HG03520 (cell line): ENCODE measurements at regions not wholly inside any gene's neighbourhood (a gene's known extent, or its start where the extent isn't known, plus 50 kb on each side); places are given as distances from the start of the nearest gene placed in this dataset.
"Not testable (repeated sequence)": the region's sequence is repeated elsewhere in the genome, so short reads cannot be mapped to it uniquely, and the experiment has no call there.

Experiments used
- ATAC-seq: cut with Tn5 transposase; IDR thresholded peaks from one replicate; pipeline ENCODE4 v1.9.1; 2021; ENCODE audit warnings: mild to moderate bottlenecking, moderate library complexity; ENCODE audit not compliant: unreplicated experiment

DNA sequence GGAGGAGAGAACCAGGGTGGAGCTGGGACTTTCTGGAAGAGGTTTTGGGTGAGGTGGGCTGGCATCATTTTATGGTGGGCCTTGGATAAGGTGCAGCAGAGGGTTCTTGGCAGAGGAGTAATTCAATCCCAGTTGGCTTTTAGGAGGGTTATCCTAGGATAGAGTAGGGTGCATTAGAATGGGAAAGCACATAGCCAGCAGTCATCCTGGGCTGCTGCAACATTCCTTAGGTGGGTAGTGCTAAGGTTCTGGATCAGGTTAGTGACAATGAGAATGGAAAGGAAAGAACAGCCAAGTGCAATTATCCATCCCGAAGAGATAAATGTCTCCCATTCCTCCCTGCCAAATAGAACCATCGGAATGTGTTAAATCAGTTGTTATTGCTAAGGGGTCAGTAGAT, 157.3 kb upstream of the SPRED2 start:
- no peak for ATAC-seq

DNA sequence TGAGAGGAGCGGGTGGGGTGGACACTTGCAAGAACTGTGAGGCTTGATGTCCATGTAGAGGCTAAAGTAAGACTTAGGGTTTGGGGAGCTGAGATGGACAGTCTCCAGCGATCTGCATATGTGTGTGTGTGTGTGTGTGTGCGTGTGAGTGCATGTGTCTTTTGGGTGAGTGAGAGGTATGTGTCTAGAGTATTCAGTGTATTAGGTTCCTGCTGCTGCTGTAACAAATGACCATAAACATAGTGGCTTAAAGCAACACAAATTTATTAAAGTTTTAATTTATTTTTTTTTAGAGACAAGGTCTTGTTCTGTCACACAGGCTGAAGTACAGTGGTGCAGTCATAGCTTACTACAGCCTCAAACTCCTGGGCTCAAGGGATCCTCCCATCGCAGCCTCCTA, 155.4 kb upstream of the SPRED2 start:
- no peak for ATAC-seq

DNA sequence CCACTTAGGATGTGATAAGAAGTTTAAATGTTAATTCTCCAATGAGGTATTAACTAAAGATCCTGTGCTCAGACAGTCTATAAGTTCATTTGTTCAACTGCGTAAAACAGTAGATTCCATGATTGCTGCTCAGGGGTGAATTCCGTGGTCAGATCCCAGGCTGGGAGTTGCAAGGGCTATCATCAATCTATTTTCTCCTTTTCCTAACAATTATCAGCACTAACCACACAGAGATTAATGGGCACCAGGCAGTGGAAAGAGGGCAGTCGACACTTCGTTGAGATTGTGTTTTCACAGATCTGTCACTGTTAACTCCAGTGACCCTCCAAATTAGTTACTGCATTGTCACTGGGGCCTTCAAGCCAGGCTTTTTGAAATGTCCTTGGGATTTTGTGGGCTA, 154.1 kb upstream of the SPRED2 start:
- ATAC-seq: no peak

DNA sequence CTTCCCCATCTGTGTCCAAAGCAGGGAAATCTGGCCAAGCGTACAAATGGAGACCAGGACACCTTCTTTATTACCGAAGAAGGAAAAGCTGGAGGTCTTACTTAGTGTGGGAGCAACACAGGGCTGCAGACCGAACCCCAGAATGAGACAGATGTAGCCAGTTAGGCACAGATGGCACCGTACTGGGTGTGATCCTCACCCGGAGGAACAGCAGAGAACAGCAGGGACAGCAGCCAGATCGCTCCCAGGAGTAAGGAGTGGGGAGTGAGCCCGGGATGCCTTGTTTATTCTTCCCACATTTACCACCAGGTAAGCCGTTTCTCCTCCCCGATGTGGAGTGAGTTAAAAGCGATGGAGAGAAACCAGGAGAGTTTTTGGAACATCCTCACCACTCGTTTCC, 150.7 kb upstream of the SPRED2 start:
- no peak for ATAC-seq

DNA sequence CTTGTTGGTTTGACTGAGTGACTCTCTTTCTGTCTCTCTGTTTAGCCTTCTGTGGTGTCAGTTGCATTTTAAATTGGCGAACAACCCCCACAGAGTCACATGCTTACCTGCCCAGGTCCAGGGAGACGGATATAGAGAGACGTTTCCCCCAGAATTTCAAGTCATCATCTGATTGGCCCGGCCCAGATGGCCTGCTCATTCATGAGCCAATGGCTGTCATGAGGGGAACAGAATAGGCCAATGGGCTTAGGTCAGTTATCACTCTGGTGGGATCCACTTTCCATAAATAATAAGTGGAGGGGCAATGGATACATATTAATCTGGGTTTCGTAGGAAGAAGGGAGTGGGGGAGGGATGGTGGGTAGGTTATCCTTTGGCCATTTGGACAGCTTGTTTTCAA, 150.0 kb upstream of the SPRED2 start:
- no peak for ATAC-seq

DNA sequence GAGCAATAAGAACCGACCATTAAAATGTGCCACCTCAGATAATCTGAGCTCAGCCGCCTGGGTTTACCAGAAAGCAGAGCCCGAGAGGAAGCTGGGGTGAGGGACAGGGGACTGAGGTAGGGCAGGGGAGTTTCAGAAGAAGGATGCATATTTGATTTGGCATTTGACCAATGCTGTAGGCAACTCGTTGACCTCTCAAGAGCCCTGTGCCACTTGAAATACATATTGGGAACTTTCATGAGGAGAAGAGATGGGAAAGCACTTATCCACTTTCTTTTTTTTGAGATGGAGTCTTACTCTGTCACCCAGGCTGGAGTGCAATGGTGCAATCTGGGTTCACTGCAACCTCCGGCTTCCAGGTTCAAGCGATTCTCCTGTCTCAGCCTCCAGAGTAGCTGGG, 148.4 kb upstream of the SPRED2 start:
- ATAC-seq: no peak

DNA sequence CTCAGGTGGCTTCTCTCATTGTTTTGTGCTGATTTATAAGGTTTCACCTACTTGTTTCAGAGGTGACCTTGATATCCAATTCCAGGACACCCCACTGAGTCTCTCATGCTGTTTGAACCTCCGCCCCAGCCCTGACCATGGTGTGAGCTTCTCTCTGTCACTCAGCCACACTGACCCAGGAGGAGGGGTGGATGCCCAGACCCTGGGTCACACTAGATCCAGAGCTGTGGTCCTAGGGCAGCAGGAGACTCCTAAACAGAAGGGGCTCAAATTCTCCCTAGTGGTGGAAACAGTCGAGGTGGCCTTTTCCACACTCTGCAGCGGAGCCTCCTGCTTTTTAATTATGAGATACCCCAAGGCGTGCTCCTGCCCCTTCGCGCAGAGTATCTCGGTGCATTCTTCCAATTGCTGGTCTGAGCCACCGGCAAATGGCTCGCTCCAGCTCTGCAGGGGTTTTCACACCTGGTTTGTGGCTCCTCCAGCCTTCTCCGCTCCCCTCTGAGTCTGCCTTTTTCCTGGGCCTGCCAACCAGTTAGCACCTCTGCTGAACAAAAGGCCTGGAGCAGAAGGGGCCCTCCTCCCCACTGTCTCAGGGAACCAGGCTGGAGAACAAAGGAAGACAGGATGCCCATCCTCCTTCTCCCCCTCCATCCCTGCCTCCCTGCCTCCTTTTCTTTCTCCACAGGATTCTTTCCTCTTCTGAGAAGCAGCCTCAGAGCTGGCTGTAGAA, 147.3 kb upstream of the SPRED2 start:
- ATAC-seq: no peak

DNA sequence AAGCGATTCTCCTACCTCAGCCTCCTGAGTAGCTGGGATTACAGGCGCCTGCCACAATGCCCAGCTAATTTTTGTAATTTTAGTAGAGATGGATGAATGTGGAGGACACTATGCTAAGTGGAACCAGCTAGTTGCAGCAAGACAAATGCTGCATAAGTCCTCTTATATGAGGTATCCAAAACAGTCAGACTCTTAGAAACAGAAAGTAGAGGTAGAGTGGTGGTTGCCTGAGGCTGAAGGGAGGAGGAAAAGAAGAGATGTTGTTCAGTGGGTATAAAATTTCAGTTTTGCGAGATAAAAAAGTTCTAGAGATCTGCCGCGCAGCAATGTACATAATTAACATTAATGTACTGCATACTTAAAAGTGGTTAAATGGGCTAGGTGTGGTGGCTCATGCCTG, 145.3 kb upstream of the SPRED2 start:
- ATAC-seq: no peak

DNA sequence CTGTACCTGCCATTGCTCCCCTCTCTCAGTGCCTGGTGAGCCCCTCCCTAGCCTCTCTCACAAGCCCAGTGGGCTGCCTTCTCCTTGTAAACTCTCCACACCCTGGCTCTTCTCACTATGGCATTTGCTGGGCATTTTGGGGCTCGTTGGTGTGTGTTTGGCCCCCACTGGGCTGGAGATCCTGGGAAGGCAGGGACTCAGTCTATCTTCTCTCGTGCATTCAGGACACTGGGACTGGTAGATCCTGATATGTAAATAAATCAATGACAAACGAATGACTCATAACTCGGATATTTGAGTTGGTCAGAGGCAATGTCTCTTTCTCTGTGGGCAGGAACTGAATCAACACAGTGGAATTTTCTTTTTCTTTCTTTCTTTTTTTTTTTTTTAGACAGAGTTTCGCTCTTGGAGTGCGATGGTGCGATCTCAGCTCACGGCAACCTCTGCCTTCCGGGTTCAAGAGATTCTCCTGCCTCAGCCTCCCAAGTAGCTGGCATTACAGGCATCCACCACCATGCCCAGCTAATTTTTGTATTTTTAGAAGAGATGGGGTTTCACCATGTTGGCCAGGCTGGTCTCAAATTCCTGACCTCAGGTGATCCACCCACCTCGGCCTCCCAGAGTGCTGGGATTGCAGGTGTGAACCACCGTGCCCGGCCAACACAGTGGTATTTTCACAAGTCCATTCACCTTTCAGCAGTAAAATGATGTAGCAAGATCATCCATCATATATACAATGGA, 144.6 kb upstream of the SPRED2 start:
- ATAC-seq: no peak

DNA sequence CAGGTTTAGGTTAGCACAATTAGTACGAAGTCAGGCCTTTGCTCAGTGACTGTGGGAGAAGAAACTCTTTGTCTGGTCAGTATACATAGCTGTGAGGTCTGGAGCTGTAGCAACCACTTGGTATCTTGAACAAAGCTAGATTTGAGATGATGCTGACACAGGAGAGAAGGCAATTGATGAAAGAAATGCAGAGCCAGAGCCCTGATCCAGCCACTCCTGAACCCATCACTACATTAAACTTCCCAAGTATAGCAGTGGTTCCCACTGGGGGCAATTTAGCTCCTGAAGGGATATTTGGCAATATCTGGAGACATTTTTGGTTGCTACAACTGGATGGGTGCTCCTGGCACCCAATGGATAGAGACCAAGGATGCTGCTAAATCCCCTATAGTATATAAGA, 143.9 kb upstream of the SPRED2 start:
- ATAC-seq: no peak

DNA sequence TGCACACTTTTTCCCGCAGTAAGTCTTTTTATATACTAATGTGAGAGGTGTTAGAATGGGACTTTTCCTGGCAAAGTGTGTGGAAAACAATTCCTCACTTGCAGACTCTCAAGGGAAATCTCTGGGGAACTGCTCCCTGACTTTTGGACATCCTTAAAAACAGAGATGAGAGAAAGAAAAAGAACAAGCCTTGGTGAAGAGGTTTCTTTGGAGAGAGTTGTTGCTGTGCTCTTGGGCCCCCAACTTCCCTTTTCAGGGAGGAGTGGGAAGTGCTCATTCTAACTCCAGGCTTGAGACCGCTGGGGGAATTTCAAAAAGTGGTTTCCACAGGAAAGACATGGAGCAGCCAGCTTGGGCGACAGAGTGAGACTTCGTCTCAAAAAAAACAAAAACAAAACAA, 142.6 kb upstream of the SPRED2 start:
- no peak for ATAC-seq

DNA sequence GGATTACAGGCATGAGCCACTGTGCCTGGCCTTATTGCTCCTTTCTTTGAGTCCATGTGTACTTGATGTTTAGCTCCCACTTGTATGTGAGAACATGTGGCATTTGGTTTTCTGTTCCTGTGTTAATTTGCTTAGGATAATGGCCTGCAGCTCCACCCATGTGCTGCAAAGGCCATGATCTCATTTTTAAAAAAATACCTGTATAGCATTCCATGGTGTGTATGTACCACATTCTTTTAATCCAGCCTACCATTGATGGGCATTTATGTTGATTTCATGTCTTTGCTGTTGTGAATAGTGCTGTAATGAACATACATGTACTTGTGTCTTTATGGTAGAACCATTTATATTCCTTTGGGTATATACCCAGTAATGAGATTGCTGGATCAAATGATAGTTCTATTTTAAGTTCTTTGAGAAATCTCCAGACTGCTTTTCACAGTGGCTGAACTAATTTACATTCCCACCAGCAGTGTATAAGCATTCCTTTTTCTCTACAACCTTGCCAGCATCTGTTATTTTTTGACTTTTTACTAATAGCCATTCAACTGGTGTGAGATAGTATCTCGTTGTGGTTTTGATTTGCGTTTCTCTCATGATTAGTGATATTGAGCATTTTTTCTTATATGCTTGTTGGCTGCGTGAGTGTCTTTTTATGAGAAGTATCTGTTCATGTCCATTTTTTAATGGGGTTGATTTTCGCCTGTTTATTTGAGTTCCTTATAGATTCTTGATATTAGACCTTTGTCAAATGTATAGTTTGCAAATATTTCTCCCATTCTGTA, 136.4 kb upstream of the SPRED2 start:
- ATAC-seq: not testable (repeated sequence)

DNA sequence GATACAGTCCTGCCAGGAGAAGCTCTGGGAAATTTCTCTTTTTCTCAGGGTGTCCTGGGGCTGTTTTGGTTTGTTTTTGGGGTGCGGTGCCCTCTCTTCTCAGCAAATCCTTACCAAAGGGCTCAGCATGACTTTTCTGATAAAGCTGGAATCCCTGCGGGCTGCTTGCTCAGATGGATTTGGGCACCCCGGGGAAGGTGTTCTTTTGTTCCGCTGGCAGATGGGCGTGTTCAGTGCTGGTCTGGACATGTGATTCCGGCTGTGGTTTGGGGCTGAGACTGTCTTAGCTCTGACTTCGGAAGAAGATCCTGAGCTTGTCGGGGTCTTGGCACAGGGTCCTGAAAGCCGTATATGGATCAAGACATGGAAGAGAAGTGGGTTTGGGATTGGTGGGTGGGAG, 134.2 kb upstream of the SPRED2 start:
- no peak for ATAC-seq

DNA sequence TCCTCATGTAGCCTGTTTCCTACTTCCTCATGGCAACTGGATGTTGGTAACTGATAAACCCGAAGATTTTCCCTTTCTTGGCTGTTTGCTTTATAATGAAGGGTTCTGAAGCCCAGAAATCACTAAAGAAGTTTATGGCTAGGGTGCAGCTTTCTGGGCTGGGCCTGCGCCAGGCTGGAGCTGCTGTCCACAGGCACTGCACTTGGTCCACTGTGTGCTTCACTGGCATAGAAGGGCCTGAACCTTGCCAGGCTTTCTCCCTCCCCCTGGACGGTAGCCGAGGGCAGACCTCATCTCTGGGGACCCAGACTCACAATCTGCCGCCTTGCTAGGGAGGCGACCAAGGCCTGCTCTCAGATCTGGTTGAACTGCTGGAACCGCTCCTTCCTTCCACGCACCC, 133.3 kb upstream of the SPRED2 start:
- no peak for ATAC-seq

DNA sequence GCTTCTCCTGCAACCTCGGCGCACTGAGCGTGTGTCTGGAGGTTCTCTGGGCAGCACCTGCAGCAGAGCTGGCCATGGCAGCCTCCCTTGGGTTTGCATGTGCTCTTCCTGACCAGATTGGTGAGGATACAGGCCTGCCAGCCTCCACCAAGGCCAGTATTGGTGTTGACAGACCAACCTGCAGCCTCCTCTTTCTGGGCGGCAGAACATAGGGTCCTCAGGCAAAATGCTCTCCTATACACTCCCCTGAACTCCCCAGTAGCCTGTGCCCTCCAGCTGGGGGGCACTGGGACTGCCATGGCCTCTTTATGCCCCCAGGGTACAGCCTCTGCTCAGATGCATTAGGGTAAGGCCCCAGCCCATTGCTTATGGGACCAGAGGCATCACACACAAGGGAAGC, 131.9 kb upstream of the SPRED2 start:
- no peak for ATAC-seq

DNA sequence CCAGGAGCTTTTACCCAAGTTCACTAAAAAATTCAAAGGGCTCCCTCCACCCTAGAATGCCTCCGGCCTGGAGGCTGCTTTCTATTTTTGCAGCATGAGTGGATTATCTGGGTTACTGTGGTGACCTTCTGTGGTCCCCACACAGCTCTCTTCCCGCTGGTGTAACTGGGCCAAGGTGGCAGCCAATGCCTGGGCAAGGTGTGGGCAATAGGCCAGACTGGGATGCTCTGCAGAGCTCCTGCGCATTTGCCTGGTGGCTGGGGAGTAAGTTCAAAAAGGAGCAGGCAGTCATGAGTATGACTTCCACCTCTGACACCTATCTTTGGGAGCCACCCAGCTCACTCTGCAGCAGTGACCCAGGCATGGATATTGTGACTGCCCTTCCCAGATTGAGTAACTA, 130.5 kb upstream of the SPRED2 start:
- no peak for ATAC-seq

DNA sequence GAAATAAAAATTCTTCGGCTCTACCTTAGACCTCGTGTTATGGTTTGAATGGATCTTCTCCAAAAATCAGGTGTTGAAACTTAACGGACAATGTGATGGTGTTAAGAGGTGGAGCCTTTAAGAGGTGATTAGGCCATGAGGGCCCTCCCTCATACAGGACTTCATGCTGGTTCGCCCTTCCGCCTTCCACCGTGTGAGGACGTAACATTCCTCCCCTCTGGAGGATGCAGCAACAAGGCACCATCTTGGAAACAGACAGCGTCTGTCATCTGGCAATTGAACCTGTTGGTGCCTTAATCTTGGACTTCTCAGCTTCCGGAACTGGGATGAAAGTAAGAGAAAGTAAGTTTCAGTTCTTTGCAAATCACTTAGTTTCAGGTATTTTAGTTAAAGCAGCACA, 126.3 kb upstream of the SPRED2 start:
- no peak for ATAC-seq

DNA sequence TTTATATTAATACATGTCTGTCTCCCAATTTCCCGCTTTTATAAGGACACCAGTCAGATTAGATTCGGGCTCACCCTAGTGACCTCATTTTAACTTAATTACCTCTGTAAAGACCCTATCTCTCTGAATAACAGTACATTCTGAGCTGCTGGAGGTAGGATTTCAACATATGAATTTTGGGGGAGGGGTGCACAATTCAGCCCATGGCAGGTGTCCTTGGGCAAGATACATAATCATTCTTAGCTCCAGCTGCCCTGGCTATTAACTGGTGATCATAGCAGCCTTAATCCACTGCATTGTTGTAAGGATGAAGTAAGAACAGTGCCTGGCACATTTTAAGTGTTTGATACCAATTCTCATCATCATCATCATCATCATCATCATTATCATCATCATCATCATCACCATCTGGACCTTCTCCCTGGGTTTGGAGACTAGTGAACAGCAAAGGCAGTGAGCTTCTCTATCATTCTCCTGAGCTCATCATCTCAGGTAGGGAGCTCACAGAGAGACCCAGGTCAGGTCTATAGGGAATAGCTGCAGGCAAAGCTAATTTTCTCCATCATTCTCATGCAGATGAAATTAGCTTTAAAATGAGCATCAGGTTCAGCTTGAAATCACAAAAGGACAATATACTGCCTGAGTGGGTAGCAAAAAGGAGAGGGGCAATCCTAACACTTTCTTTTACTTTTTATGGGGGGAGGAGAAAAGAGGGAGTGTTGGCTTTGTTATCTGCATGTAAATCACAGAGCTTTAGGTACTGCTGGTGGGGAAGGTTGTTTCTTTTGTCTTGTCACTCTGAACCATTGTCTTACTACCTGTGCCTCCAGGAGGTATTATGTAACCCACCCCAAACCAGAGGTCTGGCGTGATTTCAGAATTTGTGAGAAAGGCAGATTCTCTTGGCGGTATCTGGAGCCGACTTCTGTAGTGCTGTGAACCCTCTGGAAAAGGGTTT, 125.5 kb upstream of the SPRED2 start:
- ATAC-seq: no peak

DNA sequence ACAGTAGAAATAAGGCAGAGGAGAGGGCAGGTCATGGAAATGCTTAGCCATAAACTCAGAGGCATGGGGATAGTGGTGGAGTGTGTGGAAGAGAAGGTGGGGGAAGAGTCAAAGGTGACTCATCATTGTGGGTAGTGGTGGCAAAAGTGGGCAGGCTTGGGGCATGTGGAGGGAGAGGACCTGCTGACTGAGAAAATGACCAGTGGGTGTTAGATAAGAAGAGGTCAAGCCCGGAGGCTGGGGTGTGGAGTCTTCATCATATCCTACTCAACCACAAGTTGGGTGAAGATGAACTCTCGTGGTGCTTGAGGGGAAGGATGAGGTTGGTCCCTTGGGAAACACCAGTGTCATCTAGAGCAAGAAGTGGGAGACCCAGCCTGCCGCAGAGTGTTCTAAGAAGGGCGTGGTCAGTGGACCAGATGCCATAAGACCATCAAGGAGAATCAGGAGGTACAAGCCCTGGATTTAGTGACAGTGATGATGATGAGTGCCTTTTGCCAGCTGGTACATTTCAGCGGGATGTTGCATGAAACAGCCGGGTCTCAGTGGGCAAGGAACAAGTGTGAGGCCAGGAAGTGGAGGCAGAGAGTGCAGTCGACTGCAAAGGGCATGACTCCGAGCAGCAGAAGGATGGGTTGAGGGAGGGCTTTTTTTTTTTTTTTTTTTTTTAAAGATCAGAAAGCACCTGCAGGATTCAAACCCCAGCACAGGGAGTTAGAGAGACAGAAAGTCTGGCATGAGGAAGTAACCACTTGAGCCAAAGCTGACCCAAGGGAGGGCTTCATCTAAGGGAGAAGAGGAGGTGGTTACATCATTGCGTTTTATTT, 122.6 kb upstream of the SPRED2 start:
- ATAC-seq: no peak

DNA sequence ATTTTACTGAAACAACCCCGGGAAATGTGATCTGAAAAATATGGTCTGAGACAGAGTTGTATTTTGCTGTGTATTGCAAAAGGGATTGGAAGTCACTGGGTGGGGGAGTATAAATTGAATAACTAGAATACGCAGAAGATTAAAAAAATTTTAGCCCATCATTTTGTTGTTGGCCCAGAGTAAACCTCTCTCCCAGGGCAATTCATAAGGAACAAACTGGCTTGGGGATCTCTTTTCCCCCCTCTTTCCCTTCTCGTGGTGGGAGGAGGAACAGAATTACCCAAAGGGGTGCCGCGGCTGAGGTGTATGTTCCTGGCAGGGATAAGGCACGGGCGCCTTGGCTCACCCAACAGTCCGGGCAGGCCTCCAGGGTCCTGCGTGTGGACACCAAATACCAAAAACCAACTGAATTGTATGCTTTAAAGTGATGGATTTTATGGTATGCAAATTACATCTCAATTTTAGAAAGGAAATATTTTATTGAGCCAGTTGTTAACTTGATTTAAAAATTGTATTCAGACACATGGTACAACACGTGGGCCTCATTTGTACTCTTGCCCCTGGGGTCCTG, 121.2 kb upstream of the SPRED2 start:
- no peak for ATAC-seq
